LNCAP (cell line): ENCODE measurements at regions not wholly inside any gene's neighbourhood (a gene's known extent, or its start where the extent isn't known, plus 50 kb on each side); places are given as distances from the start of the nearest gene placed in this dataset.

ENCODE experiments used
- CTCF ChIP-seq: fragments of 450-650 bp; IDR thresholded peaks from 2 replicates; pipeline ENCODE4 v1.5.1; 2017; ENCODE audit warnings: mild to moderate bottlenecking

GRCh38 chr16:5526826-5527225 lies 429.2 kb upstream of the EEF2KMT start:
- TF ChIP-seq CTCF: no peak

GRCh38 chr16:5523829-5524228 lies 426.2 kb upstream of the EEF2KMT start:
- no peak for TF ChIP-seq CTCF

- no peak for TF ChIP-seq CTCF
These were observed 418.5 kb upstream of the EEF2KMT start for GRCh38 chr16:5516115-5516514.

DNA sequence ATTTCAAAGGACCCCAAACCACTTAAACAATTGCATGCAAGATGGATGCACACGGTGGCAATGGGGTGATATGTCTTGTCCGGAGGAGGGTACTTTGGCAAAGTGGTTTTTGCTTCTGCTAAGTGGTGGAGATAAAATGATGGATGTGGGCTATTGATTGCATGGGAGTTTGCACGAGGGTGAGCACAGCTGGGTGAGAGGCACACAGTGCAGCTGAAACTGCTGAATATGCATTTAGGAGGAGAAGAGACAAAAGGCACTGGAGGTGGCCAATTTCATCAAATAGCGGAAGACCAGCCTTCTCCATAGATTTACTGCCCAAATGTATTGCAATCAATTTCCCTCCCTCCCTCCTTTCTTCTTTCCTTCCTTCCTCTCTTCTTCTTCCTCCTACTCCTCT lies 414.4 kb upstream of the EEF2KMT start:
- TF ChIP-seq CTCF: no peak

DNA sequence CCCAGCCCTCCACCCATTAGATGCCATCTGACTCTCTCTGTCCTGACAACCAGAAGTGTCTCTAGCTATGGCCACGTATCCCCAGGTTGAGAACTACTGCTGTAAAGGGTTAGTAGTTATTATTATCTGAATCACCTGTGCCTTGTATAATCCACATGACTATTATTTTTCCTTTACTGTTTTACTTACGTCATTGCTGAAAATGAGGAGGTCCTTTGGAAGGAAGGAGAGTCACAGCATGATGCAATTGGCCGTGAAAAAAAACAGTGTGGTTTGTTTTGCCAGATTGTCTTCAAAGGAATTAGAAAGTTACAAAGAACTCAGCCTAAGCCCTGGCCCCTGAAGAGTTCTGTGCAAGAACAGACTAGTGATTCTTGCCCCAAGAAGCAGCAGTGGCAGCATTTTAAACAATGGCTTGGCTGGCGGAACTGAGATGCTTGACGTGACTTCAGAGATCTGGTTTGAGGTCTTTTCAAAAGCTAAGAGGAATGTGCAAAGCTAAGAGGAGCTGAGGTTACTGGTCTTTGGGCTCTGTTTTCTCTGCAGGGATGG lies 413.3 kb upstream of the EEF2KMT start:
- TF ChIP-seq CTCF: no peak

DNA sequence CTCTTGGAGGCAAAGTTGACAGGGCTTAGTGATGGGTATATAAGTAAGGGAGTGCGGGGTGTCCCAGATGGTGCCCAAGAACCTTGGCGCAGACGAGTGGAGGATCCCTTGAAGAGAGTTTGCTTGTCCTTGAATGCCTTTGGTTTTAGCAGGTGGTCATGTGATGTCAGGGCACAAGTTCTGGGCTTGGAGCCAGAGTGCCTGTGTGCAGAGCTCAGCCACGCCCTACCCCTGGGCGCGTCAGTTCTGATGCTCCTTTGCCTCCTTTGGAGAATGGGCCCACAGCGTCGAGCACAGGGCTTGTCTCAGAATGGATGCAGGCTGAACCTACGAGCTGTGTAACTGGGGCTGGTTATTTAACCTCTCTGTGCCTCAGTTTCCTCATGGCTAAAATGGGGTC lies 412.2 kb upstream of the EEF2KMT start:
- no peak for TF ChIP-seq CTCF

- no peak for TF ChIP-seq CTCF
These were observed 411.7 kb upstream of the EEF2KMT start for GRCh38 chr16:5509336-5509735.

DNA sequence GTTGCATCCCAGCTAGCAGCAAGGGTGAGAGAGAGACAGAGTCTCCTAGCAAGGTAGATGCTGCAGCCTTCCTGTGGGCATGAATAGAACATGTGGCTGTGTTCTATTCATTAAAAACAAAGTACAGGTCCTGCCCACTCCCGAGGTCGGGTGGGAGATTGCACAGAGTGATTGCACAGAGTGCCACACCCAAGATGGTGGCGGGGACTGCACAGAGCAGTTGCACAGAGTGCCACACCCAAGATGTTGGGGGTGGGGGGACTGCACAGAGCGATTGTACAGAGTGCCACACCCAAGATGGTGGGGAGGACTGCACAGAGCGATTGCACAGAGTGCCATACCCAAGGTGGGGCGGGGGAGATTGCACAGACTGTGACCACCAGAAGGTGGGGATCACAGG lies 410.8 kb upstream of the EEF2KMT start:
- TF ChIP-seq CTCF: no peak
